Retinal pigment epithelial cell (primary cell): ENCODE measurements at regions not wholly inside any gene's neighbourhood (a gene's known extent, or its start where the extent isn't known, plus 50 kb on each side); places are given as distances from the start of the nearest gene placed in this dataset.
"Not testable (repeated sequence)": the region's sequence is repeated elsewhere in the genome, so short reads cannot be mapped to it uniquely, and the experiment has no call there.

Source experiments
- DNase-seq: peaks from one replicate; pipeline ENCODE4 v3.0.0-alpha.2; 2010; ENCODE audit warnings: low read depth
- H3K4me3 ChIP-seq: 2 replicates; pipeline ENCODE4 v1.5.1; 2011; ENCODE audit warnings: mild to moderate bottlenecking, low read length, control low read depth, moderate library complexity
- CTCF ChIP-seq: conservative IDR thresholded peaks from 2 replicates; pipeline ENCODE4 v1.5.1; 2011; ENCODE audit warnings: low read depth, low read length, control low read depth, inconsistent platforms

DNA sequence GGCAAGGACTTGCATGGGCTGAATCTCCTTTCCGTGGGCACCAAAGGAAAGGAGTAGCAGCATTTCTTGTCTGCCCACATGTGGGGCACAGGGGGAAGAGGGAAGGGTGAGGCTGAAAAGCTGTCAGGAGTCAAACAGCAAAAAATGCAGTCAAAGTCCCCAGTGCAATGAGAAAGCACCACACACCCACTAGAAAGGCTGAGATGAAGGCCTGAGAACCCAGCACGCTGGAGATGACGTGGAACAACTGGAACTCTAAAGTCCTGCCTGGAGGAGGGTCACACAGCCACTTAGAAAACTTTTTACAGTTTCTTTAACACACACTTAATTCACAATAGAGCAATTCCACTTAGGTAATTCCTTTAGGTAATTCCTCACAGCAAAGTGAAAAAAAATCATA lies 94.6 kb upstream of the IGFBPL1 start:
- TF ChIP-seq CTCF = no peak
- H3K4me3 ChIP-seq = no peak overlapping the region
- no peak for DNase-seq

DNA sequence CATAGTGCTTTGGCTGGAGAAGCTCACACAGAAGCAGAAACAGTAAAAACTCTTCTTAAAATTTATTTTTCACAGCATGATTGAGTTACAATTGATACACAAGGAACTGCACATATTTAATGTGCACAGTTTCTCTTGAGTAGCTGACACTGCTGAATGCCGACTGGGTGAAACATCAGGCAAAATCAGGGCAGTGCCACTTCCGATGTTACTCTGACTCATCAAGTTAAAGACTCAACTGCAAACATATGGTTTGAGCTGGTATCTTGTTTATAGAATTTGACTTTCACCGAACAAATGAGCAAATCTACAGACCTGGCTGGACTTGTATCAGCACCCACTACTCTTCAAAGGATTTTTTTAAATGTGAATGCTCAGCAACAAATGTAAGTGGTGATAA lies 92.0 kb upstream of the IGFBPL1 start:
- DNase-seq, H3K4me3 ChIP-seq: not testable (repeated sequence)

- DNase-seq = not testable (repeated sequence)
Observed at GRCh38 chr9:38515055-38515454, 90.8 kb upstream of the IGFBPL1 start.

GRCh38 chr9:38510340-38510739 lies 86.1 kb upstream of the IGFBPL1 start:
- H3K4me3 ChIP-seq, DNase-seq: not testable (repeated sequence)

More at GRCh38 chr9:38515055-38515454, 90.8 kb upstream of the IGFBPL1 start:
- H3K4me3 ChIP-seq = not testable (repeated sequence)

- H3K4me3 ChIP-seq = no peak overlapping the region
- no peak for DNase-seq
- TF ChIP-seq CTCF = no peak
Observed at GRCh38 chr9:38507587-38507986, 83.3 kb upstream of the IGFBPL1 start.

DNA sequence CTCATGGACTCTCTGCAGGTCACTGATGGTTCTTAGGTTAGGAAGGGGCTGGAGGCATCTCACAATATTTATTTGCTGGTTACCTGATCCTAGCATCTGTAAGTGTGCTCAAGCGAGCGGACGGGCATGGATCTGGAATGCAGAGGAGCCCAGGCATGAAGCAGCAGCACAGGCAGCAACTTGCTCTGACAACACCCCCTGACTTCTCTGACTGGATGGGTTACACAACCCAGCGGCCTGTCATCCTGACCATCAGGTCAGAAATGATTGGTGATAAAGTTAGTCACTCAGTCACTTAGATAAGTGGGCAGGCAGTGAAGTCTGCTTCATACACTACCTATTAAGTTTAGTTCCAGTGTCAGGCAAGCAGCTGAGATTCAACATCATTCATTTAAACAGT lies 75.9 kb upstream of the IGFBPL1 start:
- not testable (repeated sequence) for H3K4me3 ChIP-seq
- peak; percentile 19 for DNase-seq

- DNase-seq = peak; percentile 74
- peak overlapping the region; percentile 21 for H3K4me3 ChIP-seq
Observed at GRCh38 chr9:38498551-38498950, 74.3 kb upstream of the IGFBPL1 start.

DNA sequence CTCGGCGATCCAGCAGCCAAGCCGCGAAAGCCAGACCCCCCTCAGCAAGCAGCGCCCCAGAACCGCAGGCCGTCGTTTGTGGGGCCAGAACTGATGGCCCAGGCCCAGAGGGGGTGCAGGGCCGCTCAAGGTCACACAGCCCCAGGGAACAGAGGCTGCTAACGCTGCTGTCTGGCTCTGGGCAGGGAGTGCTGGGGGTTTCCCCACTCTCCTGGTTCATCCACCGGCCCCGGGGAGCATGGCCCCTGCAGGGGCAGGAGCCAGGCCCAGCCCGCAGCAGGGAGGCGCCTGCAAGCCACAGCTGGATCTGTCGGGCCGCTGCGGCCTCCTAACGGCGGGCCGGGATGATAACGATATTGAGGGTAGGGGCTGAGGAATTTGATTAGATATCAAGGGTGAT lies 64.8 kb upstream of the IGFBPL1 start:
- TF ChIP-seq CTCF = no peak
- no peak overlapping the region for H3K4me3 ChIP-seq
- DNase-seq = no peak

DNA sequence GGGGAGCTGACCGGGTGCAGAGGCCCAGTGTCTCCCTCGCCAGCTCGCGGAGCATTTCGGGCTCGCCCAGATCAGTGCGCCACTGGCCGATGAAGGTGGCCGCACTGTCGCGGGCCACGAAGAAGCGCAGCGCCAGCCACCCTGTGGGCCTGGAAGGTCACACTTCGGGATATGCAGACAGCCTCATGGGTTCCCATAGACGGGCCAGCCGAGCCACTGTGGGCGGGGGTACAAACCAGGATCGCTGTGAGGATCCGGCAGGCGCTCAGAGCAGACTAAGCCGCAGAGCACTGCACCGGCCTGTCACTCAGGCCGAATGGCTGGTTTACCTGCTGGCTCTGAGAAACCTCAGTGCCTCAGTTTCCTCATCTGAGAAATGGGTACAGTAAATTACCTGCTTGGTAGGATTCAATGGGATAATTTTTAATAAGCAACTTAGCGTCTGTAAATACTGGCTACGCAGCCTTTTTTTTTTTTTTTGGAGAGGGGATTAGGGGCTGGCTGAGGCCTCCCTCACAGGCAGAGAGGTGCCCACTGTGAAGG lies 64.0 kb upstream of the IGFBPL1 start:
- H3K4me3 ChIP-seq = no peak overlapping the region
- DNase-seq = no peak
- TF ChIP-seq CTCF = no peak

DNA sequence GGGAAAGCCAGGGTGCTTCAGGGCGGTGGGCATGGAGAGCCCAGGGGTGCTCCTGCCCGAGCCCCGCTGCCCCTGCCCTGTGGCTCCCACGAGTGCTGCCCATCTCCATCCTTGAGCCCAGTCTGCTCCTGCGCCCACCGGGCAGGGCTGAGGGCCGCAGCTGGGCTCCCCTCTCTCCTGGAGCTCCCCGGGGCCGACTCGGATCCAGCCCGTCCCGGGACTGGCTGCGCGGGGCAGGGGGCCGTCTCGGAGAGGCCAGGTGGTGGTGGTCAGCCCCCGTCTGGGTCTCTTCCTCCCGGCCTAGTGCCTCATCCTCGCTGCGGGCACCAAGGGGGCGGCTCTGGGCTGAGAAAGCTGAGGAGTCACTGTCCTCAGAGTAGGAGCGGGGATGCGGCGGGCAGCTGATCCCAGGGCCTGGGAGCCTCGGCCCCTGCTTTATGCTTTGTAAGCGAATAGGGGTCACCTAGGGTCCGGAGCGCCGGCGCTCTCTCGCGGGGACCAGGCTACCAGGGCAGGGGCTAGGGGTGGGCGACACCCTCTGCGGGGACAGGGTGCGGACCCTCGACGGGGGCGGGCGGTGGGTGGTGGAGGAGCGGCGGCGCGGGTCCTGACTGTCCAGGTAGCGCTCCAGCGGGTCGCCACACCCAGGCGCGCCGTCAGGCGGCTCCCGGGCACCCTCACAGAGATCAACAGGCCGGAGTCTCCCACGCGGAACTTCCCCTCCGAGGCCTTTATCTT lies 63.3 kb upstream of the IGFBPL1 start:
- not testable (repeated sequence) for H3K4me3 ChIP-seq, DNase-seq
